ENCODE measurements at regions not wholly inside any gene's neighbourhood (a gene's known extent, or its start where the extent isn't known, plus 50 kb on each side); places are given as distances from the start of the nearest gene placed in this dataset.

GRCh38 chr7:18202315-18203045 is 174.8 kb upstream of the PRPS1L1 start:
- no peak for DNase-seq

GRCh38 chr7:18206331-18206730 is 178.7 kb upstream of the PRPS1L1 start:
- no peak for DNase-seq

GRCh38 chr7:18208921-18209320 is 181.3 kb upstream of the PRPS1L1 start:
- no peak for DNase-seq

DNA sequence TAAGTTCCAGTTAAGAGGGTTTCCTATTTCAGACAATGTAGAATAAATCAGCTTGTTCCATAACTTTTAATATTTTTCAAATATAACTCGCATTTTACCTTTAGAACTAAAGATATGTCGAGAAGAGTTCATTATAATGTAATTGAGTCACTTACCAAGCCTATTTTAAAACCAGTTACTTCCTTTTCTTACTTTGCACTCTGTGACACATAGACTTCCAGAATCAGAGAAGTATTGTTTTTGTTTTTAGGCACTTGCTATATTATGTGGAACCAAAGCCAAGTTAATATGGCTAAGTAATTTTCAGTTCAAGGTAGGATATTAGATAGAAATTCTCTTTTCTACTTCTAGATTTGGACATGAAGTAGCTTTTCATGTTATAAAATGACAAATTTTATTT is 182.7 kb upstream of the PRPS1L1 start:
- no peak for DNase-seq

GRCh38 chr7:18210788-18211187 is 183.1 kb upstream of the PRPS1L1 start:
- DNase-seq: no peak

DNA sequence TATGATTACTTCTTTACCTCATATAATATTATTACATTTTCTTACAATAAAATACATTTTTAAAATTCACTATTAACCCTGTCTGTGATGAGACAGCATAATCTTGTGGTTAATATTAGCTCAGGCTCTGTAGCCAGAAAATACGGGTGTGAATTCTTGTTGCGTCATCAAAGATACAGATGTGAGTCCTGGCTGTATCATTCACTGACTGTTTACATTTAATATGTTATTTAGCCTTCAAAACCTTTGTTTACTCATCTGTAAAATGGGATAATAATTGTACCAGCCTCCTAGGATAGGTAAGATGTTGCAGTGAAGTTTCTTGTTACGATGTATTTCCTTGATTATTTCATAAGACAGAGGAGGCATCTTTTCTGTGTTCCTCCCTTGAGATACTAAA is 184.7 kb upstream of the PRPS1L1 start:
- DNase-seq: no peak

DNA sequence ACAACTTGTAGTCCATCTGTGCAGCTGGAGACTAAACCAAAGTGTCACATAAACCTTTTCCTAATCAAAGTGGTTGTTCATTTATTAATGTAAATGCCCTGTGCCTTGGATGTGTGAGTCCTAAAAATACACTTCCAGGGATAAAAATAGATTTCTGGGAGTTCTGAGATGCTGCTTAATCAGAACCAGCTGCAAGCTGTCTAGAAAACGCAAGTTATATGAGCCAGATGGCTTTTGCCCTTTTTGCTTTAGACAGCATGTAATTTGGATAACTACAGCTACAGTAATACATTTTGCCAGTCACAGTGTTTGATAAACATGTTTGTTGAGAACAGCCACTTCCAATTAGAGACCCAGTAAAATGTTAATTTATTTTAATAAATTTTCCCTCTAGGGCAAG is 185.1 kb upstream of the PRPS1L1 start:
- no peak for DNase-seq

GRCh38 chr7:18213652-18214051 is 186.0 kb upstream of the PRPS1L1 start:
- DNase-seq: no peak

DNA sequence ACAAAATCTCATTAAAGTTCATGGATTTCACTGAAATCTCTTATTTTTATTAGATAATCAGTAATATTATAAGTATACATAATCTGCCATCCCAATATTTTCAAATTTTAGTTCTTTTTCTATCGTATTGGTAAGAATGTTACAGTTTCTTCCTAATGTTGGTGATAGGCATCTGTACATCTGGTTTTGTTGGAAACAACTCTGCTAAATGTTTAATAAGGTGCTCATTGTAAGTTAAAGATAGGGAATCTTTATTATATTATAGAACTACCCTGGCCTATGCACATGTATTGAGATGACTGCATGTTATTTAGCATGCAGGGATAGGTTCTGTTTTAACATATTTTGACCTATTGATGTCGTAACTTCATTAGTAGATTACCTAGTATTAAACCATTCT is 188.6 kb upstream of the PRPS1L1 start:
- no peak for DNase-seq

DNA sequence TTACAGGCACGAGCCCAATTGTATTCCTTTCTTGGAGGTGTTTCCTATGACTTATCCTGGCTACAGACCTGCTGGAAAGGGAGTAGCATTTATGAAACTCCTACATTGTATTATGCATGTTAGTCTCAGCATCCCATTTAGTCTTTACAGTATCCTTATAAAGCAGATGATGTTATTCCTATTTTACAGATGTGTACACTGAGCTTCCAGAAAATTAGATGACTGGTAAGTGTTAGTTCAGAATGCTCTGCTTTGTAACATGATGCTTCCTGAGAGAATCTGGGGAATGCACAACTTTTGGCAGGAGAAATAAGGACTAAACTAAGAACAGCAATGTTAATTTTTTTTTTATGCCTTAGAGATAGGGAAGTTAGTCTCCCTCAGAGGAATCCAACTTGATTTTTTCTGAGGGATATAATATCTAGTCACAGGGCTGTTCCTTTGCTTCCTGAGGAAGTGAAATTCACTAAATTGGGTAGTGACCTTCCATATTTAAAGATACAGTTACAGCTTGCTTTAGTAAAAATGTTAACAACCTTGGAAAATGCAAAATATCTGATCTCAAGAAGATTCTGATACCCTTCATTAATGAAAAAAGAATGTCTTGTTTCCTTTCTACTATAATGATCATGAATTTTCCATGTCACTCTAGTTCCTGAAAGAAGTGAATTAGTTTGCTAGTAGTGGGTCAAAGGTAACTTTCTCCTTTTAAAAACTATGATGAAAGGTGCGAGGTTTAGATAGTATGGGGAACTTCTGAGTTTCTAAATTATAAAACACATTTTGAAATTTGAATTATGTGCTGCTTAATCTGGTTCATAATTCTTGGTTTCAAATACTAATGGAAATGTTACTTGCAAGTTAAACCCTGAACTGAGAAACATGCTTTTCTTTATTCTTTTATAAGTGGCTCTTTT is 194.0 kb upstream of the PRPS1L1 start:
- no peak for DNase-seq

DNA sequence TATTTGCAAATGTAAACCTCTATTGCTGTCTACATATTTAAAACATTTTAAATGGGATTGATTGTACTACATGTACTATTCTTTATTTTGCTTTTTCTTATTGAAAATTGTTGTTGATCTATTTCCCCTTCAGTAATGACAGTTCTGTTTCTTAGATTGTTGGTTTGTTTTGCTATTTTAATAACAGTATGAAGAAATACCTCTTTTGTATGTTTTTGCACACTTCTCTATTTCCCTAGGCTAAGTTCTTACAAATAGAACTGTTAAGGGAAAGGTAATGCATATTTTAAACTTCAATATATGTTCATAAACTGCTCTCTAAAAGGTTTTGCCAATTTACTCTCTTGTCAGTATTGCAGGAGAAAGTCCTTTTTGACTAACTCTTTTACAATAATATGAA is 195.0 kb upstream of the PRPS1L1 start:
- no peak for DNase-seq

- no peak for DNase-seq
Observed at GRCh38 chr7:18224138-18224537, 196.5 kb upstream of the PRPS1L1 start.

DNA sequence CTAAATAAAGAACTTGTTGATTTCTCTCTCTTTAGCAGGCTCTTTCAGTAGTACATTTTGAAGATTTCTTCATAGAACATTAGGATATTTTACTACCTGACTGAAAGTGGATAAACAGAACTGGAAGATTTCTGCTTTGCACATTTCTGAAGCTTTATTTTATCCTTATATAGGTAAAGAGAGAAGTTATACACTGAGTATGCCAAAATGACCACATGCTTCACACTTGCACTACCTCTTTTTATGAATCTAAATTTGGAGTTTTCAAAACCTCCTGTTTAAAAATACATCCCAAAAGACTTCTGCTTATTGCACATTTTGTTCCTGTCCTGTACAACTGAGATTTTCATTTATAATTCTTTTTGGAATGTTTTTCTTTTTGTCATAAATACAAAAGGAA is 197.4 kb upstream of the PRPS1L1 start:
- no peak for DNase-seq

GRCh38 chr7:18226598-18226997 is 199.0 kb upstream of the PRPS1L1 start:
- DNase-seq: no peak

- no peak for DNase-seq
Observed at GRCh38 chr7:18228686-18229085, 201.0 kb upstream of the PRPS1L1 start.

GRCh38 chr7:18230271-18230670 is 202.6 kb upstream of the PRPS1L1 start:
- no peak for DNase-seq

GRCh38 chr7:18231854-18232253 is 204.2 kb upstream of the PRPS1L1 start:
- no peak for DNase-seq

DNA sequence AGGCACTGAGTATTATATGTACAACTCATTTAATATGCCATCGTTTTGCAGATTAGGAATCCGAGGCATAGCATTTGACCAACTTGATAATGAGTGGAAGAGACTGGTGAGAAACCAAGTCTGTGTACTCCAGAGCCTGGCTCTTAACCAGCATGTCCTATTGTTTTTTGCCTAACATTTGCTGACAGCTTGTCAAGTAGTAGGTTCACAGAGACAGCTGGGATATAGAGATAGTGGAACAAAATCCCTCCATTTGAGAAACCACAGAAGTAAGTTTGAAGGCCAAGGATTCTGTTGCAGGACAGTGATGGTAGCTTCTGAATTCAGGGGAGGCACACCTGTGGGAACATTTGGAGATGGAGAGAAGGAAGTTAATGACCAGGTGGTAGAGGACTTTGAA is 206.9 kb upstream of the PRPS1L1 start:
- no peak for DNase-seq

GRCh38 chr7:18235819-18236218 is 208.2 kb upstream of the PRPS1L1 start:
- no peak for DNase-seq

DNA sequence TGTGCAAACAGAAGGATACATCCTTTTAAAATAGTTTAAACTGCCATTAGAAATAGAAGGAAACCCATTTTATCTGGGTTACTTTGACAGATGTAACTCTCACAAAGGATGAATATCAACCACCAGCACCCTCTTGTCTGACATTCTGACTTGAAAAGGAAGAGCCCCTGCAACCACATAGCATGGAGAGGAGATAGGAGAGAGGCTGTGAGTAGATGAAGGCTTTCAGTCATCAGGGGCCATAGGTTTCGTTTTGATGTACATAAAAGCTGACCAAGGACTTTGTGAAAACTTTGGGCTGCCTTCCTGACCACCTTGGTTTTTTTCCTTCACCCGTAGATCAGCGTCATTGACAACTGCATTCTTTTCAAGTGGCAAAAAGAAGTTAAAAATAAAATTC is 211.6 kb upstream of the PRPS1L1 start:
- DNase-seq: no peak

- no peak for DNase-seq
Observed at GRCh38 chr7:18241543-18242231, 214.0 kb upstream of the PRPS1L1 start.

DNA sequence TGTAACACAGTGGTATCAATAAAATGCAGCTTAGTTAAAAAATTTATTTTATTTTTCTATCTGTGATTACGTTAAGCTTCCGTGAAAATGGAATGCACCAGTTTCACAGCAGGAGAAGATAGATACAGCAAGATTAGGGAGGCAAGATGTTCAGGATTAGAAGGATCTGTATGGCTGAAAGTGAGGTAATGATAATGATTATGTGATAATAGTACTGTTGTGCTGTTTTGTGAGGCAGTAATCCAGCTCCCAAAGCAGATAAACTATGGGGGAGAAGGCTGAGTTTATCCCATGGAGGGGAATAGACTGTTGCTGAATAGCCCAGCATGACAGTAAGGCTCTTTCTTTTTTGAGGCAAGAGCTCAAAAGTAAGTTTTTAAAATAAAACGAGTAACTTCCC is 216.1 kb upstream of the PRPS1L1 start:
- DNase-seq: no peak

DNA sequence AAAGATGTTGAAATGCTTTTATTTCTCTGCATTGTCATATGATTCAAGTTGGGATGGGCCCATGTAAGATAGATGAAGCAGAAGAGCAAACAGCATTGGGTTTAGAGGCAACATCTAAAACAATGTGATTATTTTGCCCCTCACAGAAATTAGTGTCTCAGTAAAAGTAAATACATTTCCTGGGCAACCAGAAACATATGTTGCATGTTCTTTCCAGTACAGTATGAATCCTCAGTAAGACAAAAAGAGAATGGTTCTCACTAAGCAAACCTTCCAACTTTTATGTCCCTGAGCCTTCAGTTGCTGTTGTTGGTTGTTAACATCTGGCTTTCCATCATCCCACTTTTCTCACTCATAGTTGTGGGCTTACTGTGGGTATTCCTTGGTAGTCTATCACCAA is 222.5 kb upstream of the PRPS1L1 start:
- DNase-seq: no peak

GRCh38 chr7:18257711-18258110 is 230.1 kb upstream of the PRPS1L1 start:
- DNase-seq: no peak
